HEK293 (cell line): ENCODE measurements at regions not wholly inside any gene's neighbourhood (a gene's known extent, or its start where the extent isn't known, plus 50 kb on each side); places are given as distances from the start of the nearest gene placed in this dataset.

Experiments used
- CTCF ChIA-PET: fragments of 350-600 bp; formaldehyde crosslinking; extraction: SDS; loops from one replicate; lab custom pipeline; 2021; ENCODE audit warnings: antibody characterized with exemption; lab: Yijun Ruan, JAX
- POLR2A ChIA-PET: fragments of 300-600 bp; formaldehyde crosslinking; extraction: SDS; loops from one replicate; lab custom pipeline; 2020; ENCODE audit warnings: antibody characterized with exemption, inconsistent platforms; lab: Yijun Ruan, JAX
- H3K27ac ChIP-seq: fragments of 200-500 bp; sonication (Bioruptor generic); 2 replicates; pipeline ENCODE4 v1.5.1; 2014; ENCODE audit warnings: low read depth, low read length, control low read depth, inconsistent platforms; ENCODE audit errors: extremely low read depth
- H3K36me3 ChIP-seq, 2 experiments: fragments of 200-500 bp in 1 of 2; sonication (Bioruptor generic) in 1 of 2; 1 replicate in 1 of 2; 2 replicates in 1 of 2; pipeline ENCODE4 v1.5.1; 2014 to 2017; ENCODE audit warnings: inconsistent platforms in 2 of 2, low read length in 2 of 2; ENCODE audit not compliant: control insufficient read depth in 2 of 2, insufficient read depth in 1 of 2
- H3K4me1 ChIP-seq: fragments of 200-500 bp; sonication (Bioruptor generic); 2 replicates; pipeline ENCODE4 v1.5.1; 2014; ENCODE audit warnings: mild to moderate bottlenecking, low read length, inconsistent platforms; ENCODE audit not compliant: control insufficient read depth, insufficient read depth
- H3K4me3 ChIP-seq: 2 replicates; pipeline ENCODE4 v1.5.1; 2011; ENCODE audit warnings: low read depth, mild to moderate bottlenecking, control low read depth, low read length, moderate library complexity
- H3K9me3 ChIP-seq: fragments of 200-500 bp; sonication (Bioruptor generic); 2 replicates; pipeline ENCODE4 v1.5.1; 2014; ENCODE audit warnings: low read depth, low read length, inconsistent platforms; ENCODE audit not compliant: control insufficient read depth, insufficient read depth
- FEZF1 ChIP-seq: fragments of 450-650 bp; formaldehyde crosslinking; IDR thresholded peaks from 2 replicates; pipeline ENCODE4 v1.5.1; 2016; ENCODE audit warnings: missing biosample characterization, missing genetic modification characterization
- GLI2 ChIP-seq: fragments of 450-650 bp; formaldehyde crosslinking; IDR thresholded peaks from 2 replicates; pipeline ENCODE4; 2017; ENCODE audit warnings: missing biosample characterization, missing genetic modification characterization, low read depth, borderline replicate concordance
- MYNN ChIP-seq: fragments of 450-650 bp; formaldehyde crosslinking; IDR thresholded peaks from 2 replicates; pipeline ENCODE4 v1.5.1; 2016; ENCODE audit warnings: missing biosample characterization, missing genetic modification characterization, borderline replicate concordance
- SP2 ChIP-seq: fragments of 450-650 bp; formaldehyde crosslinking; IDR thresholded peaks from 2 replicates; pipeline ENCODE4 v1.5.1; 2016; ENCODE audit warnings: missing biosample characterization, missing genetic modification characterization
- TRIM28 ChIP-seq: IDR thresholded peaks from 2 replicates; pipeline ENCODE4 v1.6.1; 2011; ENCODE audit warnings: low read length, control low read depth, borderline replicate concordance
- ZBTB17 ChIP-seq: fragments of 450-650 bp; formaldehyde crosslinking; IDR thresholded peaks from 2 replicates; pipeline ENCODE4 v1.5.1; 2016; ENCODE audit warnings: missing biosample characterization, missing genetic modification characterization
- ZFP69B ChIP-seq: fragments of 450-650 bp; formaldehyde crosslinking; IDR thresholded peaks from 2 replicates; pipeline ENCODE4 v1.5.1; 2016; ENCODE audit warnings: missing biosample characterization, missing genetic modification characterization
- ZIC2 ChIP-seq: fragments of 450-650 bp; formaldehyde crosslinking; IDR thresholded peaks from 2 replicates; pipeline ENCODE4 v1.5.1; 2016; ENCODE audit warnings: missing biosample characterization, missing genetic modification characterization
- ZNF19 ChIP-seq: fragments of 450-650 bp; formaldehyde crosslinking; IDR thresholded peaks from 2 replicates; pipeline ENCODE4; 2016; ENCODE audit warnings: missing biosample characterization, missing genetic modification characterization, low read depth
- ZNF274 ChIP-seq, 2 experiments: fragments of 200-500 bp in 1 of 2; fragments of 450-650 bp in 1 of 2; sonication (Bioruptor generic) in 1 of 2; formaldehyde crosslinking in 1 of 2; IDR thresholded peaks; 2 replicates each; pipeline versions ENCODE4 v1.5.1 to v1.6.1; 2014 to 2016; ENCODE audit warnings: borderline replicate concordance in 1 of 2, inconsistent platforms in 1 of 2, low read length in 1 of 2, missing biosample characterization in 1 of 2, missing genetic modification characterization in 1 of 2
- ZNF302 ChIP-seq: fragments of 450-650 bp; formaldehyde crosslinking; IDR thresholded peaks from 2 replicates; pipeline ENCODE4 v1.5.1; 2016; ENCODE audit warnings: missing biosample characterization, missing genetic modification characterization, low read depth
- ZNF394 ChIP-seq: fragments of 450-650 bp; formaldehyde crosslinking; IDR thresholded peaks from 2 replicates; pipeline ENCODE4 v1.5.1; 2016; ENCODE audit warnings: missing biosample characterization, missing genetic modification characterization, mild to moderate bottlenecking, moderate library complexity, borderline replicate concordance
- ZNF501 ChIP-seq: fragments of 450-650 bp; formaldehyde crosslinking; IDR thresholded peaks from 2 replicates; pipeline ENCODE4 v1.5.1; 2016; ENCODE audit warnings: missing biosample characterization, missing genetic modification characterization
- ZNF521 ChIP-seq: fragments of 450-650 bp; formaldehyde crosslinking; IDR thresholded peaks from 2 replicates; pipeline ENCODE4 v1.5.1; 2017; ENCODE audit warnings: missing biosample characterization, mild to moderate bottlenecking, missing genetic modification characterization
- ZNF529 ChIP-seq: fragments of 450-650 bp; formaldehyde crosslinking; IDR thresholded peaks from 2 replicates; pipeline ENCODE4 v1.5.1; 2017; ENCODE audit warnings: missing genetic modification characterization, missing biosample characterization; ENCODE audit not compliant: insufficient replicate concordance
- ZNF560 ChIP-seq: fragments of 450-650 bp; formaldehyde crosslinking; IDR thresholded peaks from 2 replicates; pipeline ENCODE4 v1.5.1; 2017; ENCODE audit warnings: missing biosample characterization, missing genetic modification characterization, borderline replicate concordance
- ZNF561 ChIP-seq: fragments of 450-650 bp; IDR thresholded peaks from 2 replicates; pipeline ENCODE4 v1.5.1; 2018; ENCODE audit warnings: missing biosample characterization, missing genetic modification characterization, borderline replicate concordance
- ZNF626 ChIP-seq: fragments of 450-650 bp; sonication (Bioruptor Pico); formaldehyde crosslinking; IDR thresholded peaks from 2 replicates; pipeline ENCODE4 v1.5.1; 2018; ENCODE audit warnings: missing biosample characterization, missing genetic modification characterization, inconsistent platforms
- ZNF660 ChIP-seq: fragments of 450-650 bp; IDR thresholded peaks from 2 replicates; pipeline ENCODE4 v1.5.1; 2018; ENCODE audit warnings: missing biosample characterization, mild to moderate bottlenecking, missing genetic modification characterization
- ZNF747 ChIP-seq: fragments of 450-650 bp; formaldehyde crosslinking; IDR thresholded peaks from 2 replicates; pipeline ENCODE4 v1.5.1; 2016; ENCODE audit warnings: missing biosample characterization, missing genetic modification characterization
- ZXDB ChIP-seq: fragments of 450-650 bp; formaldehyde crosslinking; IDR thresholded peaks from 2 replicates; pipeline ENCODE4 v1.5.1; 2016; ENCODE audit warnings: missing biosample characterization, missing genetic modification characterization
- TF ChIP-seq, protein P1 (sequence below): fragments of 450-650 bp; formaldehyde crosslinking; IDR thresholded peaks from 2 replicates; pipeline ENCODE4 v1.5.1; 2017; ENCODE audit warnings: missing biosample characterization, mild to moderate bottlenecking, missing genetic modification characterization, moderate library complexity
- TF ChIP-seq, protein P2 (sequence below): fragments of 450-650 bp; formaldehyde crosslinking; IDR thresholded peaks from 2 replicates; pipeline ENCODE4 v1.5.1; 2017; ENCODE audit warnings: missing biosample characterization, missing genetic modification characterization
- TF ChIP-seq, protein P3 (sequence below): fragments of 450-650 bp; formaldehyde crosslinking; IDR thresholded peaks from 2 replicates; pipeline ENCODE4 v1.5.1; 2016; ENCODE audit warnings: missing biosample characterization, missing genetic modification characterization, borderline replicate concordance
- TF ChIP-seq, protein P4 (sequence below): fragments of 450-650 bp; formaldehyde crosslinking; IDR thresholded peaks from 2 replicates; pipeline ENCODE4; 2016; ENCODE audit warnings: missing biosample characterization, missing genetic modification characterization

DNA sequence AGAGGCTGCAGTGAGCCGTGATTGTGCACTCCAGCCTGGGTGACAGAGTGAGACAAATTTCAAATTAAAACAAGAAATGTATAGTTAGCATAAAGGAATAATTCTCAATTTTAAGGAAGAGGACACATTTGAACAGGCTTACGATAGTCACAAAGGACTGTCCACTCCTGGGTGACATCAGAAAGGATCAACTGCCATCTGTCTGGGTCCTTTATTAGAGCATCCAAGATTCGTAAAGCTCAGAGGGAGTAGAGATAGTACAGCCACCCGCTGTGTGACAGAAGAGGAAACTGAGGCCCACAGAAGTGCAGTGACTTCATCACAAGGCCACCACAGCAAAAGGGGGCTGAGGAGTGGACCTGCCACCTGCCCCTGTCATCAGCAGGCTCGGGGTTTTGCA is 149.3 kb upstream of the RBPJ start:
- no peaks in the 10 kb centered on the region for H3K4me1 ChIP-seq
- TF ChIP-seq ZFP69B (tag by site-specific recombination), result no peak
- no peak overlapping the region for H3K27ac ChIP-seq
- ChIA-PET CTCF (interaction anchor here (0.7 kb wide), 1 partner anchor 149 kb away, joined by 3 read pairs; no protein-coding TSS in a partner anchor), POLR2A (interaction anchor here (1.3 kb wide), 1 partner anchor 148 kb away, joined by 6 read pairs; no protein-coding TSS in a partner anchor)
- H3K36me3 ChIP-seq, result no peaks in the 10 kb centered on the region
- H3K9me3 ChIP-seq, result no peaks in the 10 kb centered on the region
- no peak overlapping the region for H3K4me3 ChIP-seq

DNA sequence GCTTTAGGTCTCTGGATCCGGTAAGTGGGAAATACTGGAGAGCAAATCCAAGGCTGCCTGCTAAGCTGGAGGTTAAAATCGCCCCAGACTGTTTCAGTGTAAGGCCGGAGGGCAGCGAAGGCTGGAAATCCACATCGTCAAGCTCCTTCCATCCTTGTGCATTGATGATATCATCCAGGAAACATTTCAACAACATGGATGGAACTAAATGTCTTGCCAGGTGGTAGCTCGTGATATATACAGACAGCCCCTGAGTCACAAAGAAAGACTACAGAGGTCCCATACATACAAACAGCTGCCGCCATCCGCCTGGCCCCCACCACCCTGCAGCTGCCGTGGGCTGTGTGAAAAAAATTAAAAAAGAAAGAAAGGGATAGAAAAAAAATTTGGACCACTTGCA is 148.9 kb upstream of the RBPJ start:
- Histone ChIP-seq H3K4me1 (no peaks in the 10 kb centered on the region), H3K36me3 (no peaks in the 10 kb centered on the region), H3K4me3 (no peak overlapping the region), H3K9me3 (no peaks in the 10 kb centered on the region), H3K27ac (no peak overlapping the region)
- POLR2A ChIA-PET, result interaction anchor here (1.3 kb wide), 1 partner anchor 148 kb away, joined by 6 read pairs; no protein-coding TSS in a partner anchor
- TF ChIP-seq ZNF626 (tag by site-specific recombination) (no peak), ZNF19 (tag by site-specific recombination) (no peak), GLI2 (no peak), ZNF501 (no peak), FEZF1 (no peak), ZNF660 (tag by site-specific recombination) (no peak)
- TF ChIP-seq, protein P1, sequence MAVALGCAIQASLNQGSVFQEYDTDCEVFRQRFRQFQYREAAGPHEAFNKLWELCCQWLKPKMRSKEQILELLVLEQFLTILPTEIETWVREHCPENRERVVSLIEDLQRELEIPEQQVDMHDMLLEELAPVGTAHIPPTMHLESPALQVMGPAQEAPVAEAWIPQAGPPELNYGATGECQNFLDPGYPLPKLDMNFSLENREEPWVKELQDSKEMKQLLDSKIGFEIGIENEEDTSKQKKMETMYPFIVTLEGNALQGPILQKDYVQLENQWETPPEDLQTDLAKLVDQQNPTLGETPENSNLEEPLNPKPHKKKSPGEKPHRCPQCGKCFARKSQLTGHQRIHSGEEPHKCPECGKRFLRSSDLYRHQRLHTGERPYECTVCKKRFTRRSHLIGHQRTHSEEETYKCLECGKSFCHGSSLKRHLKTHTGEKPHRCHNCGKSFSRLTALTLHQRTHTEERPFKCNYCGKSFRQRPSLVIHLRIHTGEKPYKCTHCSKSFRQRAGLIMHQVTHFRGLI (tag by site-specific recombination), result no peak
- TF ChIP-seq, protein P2, sequence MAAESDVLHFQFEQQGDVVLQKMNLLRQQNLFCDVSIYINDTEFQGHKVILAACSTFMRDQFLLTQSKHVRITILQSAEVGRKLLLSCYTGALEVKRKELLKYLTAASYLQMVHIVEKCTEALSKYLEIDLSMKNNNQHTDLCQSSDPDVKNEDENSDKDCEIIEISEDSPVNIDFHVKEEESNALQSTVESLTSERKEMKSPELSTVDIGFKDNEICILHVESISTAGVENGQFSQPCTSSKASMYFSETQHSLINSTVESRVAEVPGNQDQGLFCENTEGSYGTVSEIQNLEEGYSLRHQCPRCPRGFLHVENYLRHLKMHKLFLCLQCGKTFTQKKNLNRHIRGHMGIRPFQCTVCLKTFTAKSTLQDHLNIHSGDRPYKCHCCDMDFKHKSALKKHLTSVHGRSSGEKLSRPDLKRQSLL (tag by site-specific recombination), result no peak
- TF ChIP-seq, protein P3, sequence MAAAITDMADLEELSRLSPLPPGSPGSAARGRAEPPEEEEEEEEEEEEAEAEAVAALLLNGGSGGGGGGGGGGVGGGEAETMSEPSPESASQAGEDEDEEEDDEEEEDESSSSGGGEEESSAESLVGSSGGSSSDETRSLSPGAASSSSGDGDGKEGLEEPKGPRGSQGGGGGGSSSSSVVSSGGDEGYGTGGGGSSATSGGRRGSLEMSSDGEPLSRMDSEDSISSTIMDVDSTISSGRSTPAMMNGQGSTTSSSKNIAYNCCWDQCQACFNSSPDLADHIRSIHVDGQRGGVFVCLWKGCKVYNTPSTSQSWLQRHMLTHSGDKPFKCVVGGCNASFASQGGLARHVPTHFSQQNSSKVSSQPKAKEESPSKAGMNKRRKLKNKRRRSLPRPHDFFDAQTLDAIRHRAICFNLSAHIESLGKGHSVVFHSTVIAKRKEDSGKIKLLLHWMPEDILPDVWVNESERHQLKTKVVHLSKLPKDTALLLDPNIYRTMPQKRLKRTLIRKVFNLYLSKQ (tag by site-specific recombination), result no peak
- TF ChIP-seq, protein P4, sequence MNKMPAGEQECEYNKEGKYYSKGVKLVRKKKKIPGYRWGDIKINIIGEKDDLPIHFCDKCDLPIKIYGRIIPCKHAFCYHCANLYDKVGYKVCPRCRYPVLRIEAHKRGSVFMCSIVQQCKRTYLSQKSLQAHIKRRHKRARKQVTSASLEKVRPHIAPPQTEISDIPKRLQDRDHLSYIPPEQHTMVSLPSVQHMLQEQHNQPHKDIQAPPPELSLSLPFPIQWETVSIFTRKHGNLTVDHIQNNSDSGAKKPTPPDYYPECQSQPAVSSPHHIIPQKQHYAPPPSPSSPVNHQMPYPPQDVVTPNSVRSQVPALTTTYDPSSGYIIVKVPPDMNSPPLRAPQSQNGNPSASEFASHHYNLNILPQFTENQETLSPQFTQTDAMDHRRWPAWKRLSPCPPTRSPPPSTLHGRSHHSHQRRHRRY, result no peak
- CTCF ChIA-PET, result interaction anchor here (0.5 to 0.7 kb wide), 2 partner anchors 59 to 148 kb away, joined by 3 to 6 read pairs; no protein-coding TSS in a partner anchor

DNA sequence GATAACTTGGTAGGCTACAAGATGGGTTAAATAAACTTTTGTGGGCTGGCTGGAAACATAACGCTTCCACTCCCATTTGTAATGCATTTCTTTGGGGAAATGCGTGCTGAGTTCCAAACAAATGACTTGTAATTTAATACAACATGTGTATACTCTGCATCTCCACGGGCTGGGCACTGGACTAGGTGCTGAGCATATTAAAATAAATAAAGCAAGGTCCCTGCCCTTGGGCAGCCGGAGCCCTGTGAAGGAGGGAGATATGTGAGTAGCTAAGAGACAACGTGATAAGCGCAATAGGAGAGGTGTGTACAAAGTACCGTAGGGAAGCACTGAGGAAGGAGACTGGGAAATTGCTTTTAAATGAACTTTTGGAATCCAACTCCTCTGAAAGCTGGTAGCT is 147.2 kb upstream of the RBPJ start:
- ChIA-PET CTCF (interaction anchor here (0.6 kb wide), 1 partner anchor 315 kb away, joined by 4 read pairs; no protein-coding TSS in a partner anchor), POLR2A (interaction anchor here (1.6 kb wide), 1 partner anchor 147 kb away, joined by 4 read pairs; the partner anchor contains the start of gene RBPJ)
- Histone ChIP-seq H3K4me3 (no peak overlapping the region), H3K4me1 (no peaks in the 10 kb centered on the region), H3K27ac (no peak overlapping the region), H3K9me3 (no peaks in the 10 kb centered on the region), H3K36me3 (no peaks in the 10 kb centered on the region)
- no peak for TF ChIP-seq ZNF747 (tag by site-specific recombination)
- no peak for TF ChIP-seq ZNF302
- TF ChIP-seq ZNF521 (tag by site-specific recombination), result no peak
- TF ChIP-seq ZNF561, result 0 out of 2 replicates have a peak, but pooled peaks have one; percentile 24
- no peak for TF ChIP-seq ZNF394
- TF ChIP-seq ZNF560 (tag by site-specific recombination), result no peak
- TF ChIP-seq MYNN, result no peak
- TF ChIP-seq TRIM28, result peak; percentile 70
- no peak for TF ChIP-seq ZXDB
- 0 out of 2 replicates have a peak, but pooled peaks have one; percentile 12 for TF ChIP-seq ZIC2 (tag by site-specific recombination)
- TF ChIP-seq ZNF529, result no peak
- no peak for TF ChIP-seq ZBTB17 (tag by site-specific recombination)
- no peak for TF ChIP-seq SP2 (tag by site-specific recombination)
- TF ChIP-seq ZNF274 (IDR thresholded peaks at IDR 0.05; ENCODE audit: low read length), result no peak
- no peak for TF ChIP-seq ZNF274 (tag by site-specific recombination; IDR thresholded peaks at IDR 0.05; ENCODE audit: borderline replicate concordance)
